GM19438 (cell line): ENCODE measurements at regions not wholly inside any gene's neighbourhood (a gene's known extent, or its start where the extent isn't known, plus 50 kb on each side); places are given as distances from the start of the nearest gene placed in this dataset.

Experiments
- ATAC-seq: cut with Tn5 transposase; IDR thresholded peaks from one replicate; pipeline ENCODE4 v1.9.1; 2021; ENCODE audit warnings: low read depth; ENCODE audit not compliant: unreplicated experiment

DNA sequence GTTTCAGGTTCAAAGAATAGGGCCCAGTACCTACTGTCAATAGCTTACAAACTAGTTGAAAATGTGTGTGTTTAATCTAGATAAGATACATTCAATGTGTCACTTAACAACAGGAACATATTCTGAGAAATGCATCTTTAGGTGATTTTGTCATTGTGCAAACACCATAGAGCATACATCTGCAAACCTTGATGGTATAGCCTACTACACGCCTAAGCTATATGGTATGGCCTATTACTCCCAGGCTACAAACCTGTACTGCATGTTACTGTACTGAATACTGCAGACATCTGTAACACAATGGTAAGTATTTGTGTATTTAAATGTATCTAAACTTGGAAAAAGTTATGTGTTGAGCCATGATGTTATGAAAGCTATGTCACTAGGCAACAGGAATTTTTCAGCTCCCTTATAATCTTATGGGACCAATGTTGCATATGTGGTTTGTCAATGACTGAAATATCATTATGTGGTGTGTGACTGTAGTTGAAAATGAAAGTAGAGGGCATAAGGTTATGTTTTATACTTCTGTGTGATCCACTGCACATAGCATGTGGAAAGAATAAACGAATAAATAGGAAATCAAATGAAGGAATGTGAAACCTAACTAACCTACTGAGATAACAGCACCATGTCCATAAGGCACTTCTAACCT, 129.0 kb upstream of the CAMK1G start:
- no peak for ATAC-seq

DNA sequence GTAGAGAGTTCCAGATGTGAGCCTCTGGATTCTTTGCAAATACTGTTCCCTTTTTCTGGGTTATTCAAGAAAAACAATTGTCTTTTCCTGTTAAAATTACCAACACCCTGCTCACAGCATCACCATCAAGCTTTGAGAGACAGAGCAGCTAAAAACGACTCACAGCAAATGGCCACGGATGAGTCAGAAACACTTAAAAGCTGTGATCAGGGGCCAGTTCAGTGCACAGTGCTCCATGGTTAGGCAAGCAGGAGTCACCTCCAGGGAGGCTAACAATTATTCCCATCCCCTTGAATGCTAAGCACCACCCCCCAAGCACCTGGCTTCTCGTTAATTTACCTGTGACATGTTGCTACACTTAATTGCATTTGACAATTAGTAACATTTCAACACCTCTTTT, 128.4 kb upstream of the CAMK1G start:
- ATAC-seq = no peak

DNA sequence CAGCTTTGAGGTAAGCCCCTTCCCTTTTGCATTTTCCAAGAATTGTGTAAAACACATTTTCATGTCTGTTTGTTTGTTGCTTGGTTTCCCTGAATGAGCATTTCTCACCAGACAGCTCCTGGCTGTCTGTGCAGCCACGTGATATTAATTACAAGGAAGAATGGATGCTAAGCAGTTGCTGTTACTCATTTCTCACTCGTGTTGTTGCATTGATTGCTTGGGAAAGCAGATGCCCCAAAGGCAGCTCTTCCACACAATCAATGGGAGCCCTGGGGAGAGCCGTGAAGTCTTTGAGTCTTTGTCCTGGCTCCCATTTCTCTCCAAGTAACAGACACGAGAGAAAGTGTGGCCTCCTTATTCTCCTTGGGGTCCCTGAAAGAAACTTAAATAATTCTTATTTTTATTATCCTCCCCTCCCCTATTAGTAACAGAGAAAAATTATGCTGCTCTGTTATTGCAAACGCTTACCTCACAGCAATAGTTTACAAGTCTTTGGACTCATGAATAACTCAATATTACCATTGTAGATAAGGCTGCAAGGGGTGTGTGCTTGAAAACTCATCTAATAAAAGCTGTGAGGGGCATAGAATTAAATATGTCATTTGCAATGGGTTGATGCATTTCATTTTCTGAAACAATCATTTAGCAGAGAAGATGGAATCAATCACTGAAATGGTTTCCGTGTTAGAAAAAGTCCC, 127.7 kb upstream of the CAMK1G start:
- ATAC-seq = no peak

DNA sequence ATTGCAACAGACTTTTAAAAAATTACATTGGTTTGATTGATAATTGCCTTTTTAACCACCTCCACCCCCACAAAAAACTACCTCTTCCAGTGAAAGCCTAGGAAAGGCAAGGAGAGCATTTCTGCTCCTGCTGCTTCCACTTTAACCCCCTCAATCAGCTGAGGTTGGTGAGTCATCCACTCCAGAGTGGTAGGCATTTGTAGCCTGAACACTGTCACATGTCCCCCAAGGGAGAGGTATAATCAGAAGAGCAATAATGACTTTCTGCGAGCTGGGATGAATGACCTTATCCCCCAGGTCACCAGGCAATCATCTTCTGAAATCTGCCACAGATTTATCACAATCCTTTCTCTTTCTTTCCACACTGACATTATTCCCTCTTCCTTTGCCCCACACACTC, 126.6 kb upstream of the CAMK1G start:
- ATAC-seq = no peak

DNA sequence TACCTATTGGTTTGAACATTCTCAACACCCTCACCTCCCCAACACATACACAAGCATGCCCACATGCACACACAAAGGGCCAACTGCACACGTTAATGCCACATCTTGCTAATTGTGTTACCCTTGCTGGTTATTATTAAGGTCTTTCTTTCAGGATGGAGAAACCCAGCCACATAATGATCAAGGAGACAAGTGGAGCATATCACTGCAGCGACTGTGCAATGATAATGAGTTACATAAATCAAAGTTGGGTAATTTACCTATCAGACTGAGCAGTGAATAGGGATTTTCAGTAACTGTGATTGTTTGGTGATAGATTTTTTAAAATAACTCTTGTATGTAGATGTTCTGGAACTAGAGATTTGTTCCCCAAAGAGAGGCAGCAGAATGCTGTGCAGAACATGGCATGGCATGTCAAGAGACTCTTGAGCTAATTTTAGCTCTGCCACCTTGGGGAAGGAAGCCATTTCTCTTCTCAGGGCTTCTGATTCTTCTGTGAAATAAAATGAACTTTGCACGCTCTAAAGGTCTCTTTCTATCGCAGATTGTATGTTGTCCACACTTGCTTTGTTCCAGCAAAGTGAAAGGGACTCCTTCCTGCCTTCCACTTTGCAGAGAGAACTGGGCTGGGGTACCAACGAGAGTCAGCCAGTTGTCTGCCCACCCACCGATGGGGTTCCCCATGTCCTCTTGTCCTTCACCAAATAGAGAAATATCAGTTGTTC, 126.0 kb upstream of the CAMK1G start:
- no peak for ATAC-seq

DNA sequence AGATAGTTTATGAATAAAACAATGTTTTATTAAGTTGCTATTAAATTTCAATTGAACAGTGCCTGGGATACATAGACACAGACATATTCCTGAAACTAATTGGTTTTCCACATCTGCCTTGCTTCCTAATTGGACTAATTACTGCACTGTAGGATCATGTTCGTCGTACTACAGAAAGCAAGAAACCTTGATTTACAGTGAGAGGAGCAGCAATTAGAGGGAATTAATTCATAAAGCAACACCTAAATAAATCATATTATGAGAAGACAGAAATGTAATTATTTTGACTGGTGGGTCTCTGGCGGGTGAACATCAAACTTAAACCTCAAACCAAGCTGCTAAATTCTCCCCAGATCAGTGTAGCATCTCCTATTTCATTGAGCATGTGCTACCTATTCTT, 124.6 kb upstream of the CAMK1G start:
- ATAC-seq = no peak

DNA sequence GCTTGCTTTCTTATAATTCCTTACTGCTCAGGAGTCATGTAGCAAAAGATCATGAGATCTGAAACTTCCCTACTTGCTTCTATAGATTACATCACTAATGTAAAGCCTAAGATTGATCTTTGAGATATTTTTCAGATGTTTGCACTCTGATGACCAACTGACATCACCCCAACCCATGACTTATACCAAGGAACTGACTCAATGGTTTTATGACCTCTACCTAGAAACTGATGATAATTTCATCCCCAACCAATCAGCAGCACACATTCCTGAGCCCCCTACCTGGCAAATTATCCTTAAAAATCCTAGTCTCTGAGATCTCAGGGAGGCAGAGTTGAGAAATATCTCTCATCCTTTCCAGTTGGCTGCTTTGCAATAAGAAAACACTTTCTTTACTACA, 122.3 kb upstream of the CAMK1G start:
- ATAC-seq = no peak

DNA sequence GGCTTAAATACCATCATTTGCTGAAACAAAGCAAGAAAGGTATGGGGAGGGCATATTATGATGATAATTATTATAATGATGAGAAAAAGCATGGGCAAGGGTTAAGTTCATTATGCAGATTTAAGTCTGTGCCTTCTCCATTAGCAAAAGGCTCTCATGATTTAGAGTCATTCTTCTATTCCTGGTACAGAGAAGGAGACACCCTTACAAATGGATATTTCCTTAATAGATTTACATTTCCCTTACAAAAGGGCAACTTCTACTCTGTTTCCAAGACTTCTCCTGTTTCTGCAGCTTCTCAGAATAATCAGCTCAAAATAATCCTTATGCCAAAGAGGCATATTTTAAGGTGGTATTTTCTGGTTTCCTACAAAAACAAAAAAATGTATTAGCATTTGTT, 121.1 kb upstream of the CAMK1G start:
- no peak for ATAC-seq

DNA sequence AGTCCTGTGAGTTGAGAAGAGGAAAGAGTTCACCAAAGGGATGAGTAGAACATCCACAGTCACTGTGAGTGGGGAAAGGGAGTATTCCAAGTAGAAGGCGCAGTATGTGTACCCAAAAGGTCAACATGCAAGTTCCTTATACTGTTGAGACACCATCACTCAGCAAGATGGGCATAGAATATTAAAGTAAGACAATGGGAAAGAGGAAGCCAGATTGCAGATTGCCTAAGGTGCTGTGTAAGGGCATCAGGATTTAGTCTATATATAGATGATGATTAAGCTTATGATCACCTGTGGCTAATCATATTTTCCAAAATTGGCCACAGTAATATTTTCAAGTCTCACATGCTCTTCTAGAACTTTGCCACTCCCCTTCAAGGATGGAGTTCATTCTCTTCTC, 120.1 kb upstream of the CAMK1G start:
- no peak for ATAC-seq

DNA sequence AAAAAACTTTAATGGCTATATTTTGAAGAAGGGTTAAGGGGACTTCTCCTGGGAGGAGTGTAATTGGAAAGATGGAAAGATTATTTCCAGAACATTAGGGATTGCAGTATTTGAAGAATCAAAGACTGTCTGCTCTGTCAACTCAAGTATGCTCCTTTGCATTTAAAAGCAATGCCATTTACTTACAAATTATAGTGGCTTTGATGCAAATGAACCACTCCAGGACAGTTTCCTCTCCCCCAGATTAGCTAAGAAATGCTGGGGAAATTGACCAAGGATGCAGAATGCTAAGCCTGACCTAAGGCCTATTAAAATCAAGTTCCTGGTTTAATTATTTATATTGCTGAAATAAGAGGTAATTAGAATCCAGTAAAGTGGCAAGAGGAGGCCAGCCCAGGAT, 110.5 kb upstream of the CAMK1G start:
- ATAC-seq = no peak

DNA sequence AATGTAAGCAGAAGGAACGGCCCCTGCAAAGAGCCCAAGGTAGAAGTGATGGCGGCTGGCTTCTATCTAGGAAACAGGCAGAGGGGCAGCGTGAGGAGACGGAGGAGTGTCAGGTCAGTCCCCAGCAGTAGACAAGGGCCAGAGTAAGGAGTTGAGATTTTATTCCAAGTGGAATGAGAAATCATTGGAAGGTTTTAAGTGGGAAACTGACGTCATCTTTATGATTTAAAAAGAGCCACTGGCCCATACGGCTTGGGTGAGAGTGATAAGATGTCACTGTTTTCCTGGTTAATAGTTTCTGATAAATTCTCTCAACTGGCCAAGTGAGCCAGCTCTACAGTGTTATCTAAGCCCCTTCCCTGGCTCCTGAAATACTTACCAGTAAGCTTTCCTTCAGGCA, 103.2 kb upstream of the CAMK1G start:
- ATAC-seq = no peak

DNA sequence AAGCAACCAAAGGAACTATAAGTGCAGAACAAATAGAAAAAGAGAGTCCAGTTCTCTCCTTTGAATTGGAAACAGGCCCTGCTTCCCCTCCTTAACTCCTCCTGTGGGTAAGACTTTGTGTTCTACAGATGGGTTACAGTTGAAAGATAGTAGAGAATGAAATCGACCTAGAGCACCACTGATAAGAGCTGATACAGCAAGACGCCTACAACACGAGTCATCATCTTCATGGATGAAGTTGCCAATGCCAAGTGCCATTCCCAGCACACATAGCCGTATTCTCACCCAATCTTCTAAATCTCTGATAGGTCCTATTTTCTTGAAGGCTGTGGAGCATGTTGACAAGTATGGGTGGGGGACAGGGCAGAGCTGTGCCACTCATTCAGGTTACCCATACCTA, 99.8 kb upstream of the CAMK1G start:
- ATAC-seq = no peak

DNA sequence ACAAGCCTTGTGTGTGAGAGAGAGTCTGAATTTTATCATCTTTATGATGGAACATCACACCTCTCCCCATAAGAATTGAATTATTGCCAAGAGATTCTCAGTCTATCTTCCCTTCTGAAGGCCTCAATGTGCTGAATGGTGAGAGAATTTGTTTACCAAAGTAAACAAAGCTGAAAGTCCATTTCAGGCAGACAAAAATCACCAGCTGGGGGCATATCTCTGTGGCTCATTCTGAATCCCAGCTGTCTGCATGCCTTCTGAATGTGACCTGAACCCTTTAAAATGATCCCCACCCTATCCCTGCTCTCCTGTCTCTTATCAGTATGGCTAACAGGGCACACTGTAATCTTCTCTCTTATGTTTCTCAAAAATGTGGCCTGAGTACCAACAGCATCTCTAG, 99.1 kb upstream of the CAMK1G start:
- ATAC-seq = no peak

DNA sequence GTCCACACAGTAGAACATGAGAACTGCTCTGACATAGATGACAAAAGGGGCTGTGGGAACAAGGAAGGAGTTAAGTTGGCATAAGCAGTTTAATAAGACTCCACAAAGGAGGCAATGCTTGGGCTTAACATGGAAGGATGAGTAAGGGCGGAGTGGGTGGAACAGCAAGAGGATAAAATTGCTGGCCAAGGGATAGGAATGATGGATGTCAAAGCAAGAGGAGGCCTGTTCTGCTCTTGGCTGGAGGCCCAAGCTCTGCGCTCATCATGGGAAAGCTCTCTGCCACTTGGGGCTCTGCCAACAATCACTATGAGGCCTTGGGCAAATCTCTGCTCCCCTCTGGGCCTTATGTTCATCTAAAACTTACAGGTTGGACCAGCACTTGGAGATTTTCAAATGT, 98.3 kb upstream of the CAMK1G start:
- ATAC-seq = no peak

DNA sequence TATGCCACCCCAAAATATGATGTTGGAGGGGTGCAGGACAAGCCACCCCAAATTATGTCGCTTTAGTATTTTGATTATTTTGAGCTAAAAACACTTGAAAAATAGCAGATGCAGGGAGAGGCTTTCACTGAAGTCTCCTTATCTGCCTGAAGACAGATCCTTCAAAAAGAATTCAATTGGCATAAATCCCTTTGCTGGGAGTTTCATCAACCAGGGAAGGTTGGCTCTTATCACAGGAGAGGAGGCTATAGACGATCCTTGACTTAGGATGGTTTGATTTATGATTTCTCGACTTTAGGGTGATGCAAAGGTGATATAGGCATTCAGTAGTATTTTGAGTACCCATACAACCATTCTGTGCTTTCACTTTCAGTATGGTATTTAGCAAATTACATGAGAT, 97.8 kb upstream of the CAMK1G start:
- ATAC-seq = no peak

DNA sequence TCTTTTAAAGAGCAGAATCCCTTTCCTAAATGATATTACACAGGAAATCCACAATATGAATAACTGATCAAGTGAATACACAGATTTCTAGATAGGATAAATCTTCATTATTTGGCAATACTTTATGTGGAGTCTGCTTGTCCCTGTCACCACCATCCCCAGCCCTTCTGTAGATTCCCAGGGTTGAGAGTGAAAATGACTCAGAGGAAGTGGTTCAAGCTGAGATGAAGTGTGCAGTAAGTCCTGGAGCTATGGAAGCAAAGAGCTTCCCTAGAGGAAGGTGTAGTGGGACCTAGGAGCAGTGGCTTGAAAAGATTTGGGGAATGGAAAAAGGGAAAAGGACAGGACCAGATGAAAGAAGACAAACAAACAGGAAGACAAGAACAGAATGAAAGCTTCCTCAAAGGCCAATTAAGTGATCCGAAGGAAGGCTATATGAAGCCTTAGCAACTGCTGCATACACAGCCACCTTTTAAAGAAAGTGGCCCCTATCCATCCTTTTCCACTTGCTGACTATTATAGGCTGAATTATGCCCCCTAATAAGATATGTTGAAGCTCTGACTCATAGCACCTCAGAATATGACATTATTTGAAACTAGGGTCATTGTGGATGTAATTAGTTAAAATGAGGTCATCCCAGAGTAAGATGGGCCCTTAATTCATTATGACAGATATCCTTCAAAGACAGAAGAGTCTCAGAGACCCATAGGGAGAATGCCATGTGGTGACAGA, 96.5 kb upstream of the CAMK1G start:
- ATAC-seq = no peak

DNA sequence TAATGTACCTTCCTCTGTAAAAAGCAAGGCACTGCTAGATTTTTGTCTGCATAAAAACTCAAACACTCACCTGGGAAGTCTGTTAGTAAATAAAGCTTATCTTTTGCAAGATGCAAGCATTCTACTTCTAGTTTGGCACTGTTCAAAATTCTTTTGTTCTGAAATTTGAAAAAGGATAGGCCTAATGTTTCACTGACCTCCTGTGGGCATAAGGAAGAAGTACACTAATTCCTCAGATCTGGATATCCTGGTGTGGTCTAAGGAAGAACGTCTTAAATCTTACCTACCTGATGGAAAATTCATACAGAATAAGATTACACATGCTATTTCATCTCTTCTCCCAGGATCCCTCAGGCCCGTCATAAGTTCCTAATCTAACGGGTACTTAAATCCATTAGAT, 93.5 kb upstream of the CAMK1G start:
- ATAC-seq = no peak

DNA sequence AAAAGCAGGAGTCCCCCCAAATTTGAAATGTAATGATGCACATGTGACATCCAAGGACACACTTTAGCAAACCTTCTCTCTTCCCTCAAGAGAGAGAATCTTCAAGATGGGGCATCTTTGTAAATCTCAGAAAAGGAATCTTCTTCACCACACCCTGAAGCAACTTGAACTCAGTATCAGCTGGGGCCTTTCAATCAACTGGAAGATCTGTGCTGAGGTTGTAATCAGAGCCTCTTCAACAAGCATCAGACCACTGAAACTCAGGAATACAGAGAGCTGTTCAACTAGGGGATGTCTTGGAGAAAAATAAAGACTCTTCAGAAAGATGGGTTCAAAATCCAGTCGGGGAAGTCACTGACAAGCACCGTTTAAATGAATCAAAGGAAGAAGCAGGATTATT, 92.5 kb upstream of the CAMK1G start:
- no peak for ATAC-seq

DNA sequence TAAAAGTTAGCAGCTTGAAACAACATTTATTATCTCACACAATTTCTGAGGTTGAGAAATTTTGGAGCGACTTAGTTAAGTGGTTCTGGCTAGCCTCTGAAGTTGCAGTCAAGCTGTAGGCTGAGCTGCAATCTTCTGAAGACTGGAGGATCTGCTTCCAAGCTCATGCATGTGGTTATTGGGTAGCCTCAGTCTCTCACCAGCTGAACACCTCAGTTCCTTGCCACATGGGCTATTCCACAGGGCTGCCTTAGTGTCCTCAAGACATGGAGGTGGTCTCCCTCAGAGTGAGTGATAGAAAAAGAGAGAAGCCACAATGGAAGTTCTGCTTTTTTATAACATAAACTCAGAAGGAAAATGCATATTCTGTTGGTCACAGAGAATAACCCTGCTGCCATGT, 92.0 kb upstream of the CAMK1G start:
- ATAC-seq = no peak

DNA sequence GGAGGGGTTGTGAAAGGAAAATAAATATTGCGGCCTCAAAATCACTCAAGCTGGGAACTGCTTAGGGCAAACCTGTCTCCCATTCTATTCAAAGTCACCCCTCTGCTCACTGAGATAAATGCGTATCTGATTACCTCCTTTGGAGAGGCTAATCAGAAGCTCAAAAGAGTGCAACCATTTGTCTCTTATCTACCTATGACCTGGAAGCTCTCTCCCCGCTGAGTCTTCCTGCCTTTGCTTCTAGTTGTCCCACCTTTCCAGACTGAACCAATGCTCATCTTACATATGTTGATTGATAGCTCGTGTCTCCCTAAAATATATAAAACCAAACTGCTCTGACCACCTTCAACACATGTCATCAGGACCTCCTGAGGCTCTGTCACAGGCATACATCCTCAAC, 91.6 kb upstream of the CAMK1G start:
- ATAC-seq = no peak

DNA sequence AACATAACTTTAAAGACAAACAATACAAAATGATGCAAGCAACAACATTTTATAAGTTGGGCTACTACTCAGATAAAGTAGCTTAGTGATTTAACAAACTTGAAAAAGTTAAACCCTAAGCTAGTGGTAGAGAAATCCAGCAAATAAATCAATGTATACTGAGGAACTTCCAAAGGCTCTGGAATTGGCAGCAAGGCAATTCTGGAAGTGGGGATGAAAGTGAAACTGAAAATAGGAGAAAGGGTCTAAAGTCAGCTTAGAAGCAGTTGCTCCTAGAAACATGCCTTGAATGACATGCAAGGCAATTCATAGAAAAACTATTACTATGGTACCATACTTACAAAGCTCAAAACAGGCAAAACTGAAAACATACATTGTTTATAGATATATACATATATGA, 90.0 kb upstream of the CAMK1G start:
- no peak for ATAC-seq
